ENCODE measurements at regions not wholly inside any gene's neighbourhood (a gene's known extent, or its start where the extent isn't known, plus 50 kb on each side); places are given as distances from the start of the nearest gene placed in this dataset.
"Not testable (repeated sequence)": the region's sequence is repeated elsewhere in the genome, so short reads cannot be mapped to it uniquely, and the experiment has no call there.

- no peak for DNase-seq (ENCODE audit: low read depth, low spot score)
Observed at GRCh38 chr2:57156231-57156924, 890.2 kb upstream of the VRK2 start.

GRCh38 chr2:57160976-57161375, 885.6 kb upstream of the VRK2 start:
- DNase-seq (ENCODE audit: low read depth, low spot score): no peak

GRCh38 chr2:57177176-57177575, 869.4 kb upstream of the VRK2 start:
- no peak for DNase-seq (ENCODE audit: low read depth, low spot score)

DNA sequence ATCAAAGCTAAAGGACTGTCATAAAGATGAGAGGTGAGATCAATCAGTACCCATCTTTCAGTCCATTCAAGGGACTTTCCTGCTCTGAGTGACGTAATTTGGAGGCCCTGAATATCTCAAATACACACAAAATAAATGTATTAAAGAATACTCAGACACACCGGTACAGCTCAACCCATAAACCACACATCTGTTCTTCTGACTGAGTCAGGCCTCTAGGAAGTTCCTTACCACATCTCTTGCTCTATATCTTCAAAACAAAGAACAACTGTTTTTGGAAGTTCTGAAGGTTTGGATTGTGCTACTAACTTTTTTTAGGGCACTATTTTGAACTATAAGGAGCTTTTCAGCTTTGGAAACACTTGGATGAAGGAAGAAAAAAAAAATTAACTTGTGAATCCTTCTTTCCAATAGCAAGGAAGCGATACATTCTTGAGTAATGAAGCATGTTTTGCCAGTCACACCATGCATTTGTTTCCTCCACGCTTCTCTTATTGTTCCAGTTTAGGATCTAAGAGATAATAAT, 866.5 kb upstream of the VRK2 start:
- DNase-seq (ENCODE audit: low read depth, low spot score): no peak

DNA sequence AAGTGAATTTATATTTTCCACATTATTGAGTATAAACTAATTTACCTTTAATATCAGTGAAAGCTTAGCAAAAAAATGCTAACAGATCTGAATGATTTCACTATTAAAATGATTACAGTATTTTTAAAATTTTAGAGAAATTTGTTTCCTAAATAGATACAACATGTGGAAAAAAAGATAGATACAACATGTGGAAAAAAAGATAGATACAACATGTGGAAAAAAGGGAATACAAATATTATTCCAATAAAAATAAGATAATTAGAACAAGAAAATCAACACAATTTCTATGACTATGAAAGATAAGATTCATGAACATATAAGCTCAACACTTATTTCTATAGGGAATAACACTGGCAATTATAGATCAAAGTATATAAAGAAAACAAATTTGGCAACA, 865.9 kb upstream of the VRK2 start:
- DNase-seq (ENCODE audit: low read depth, low spot score): no peak

- no peak for DNase-seq (ENCODE audit: low read depth, low spot score)
Observed at GRCh38 chr2:57181315-57182038, 865.1 kb upstream of the VRK2 start.

- no peak for DNase-seq (ENCODE audit: low read depth, low spot score)
Observed at GRCh38 chr2:57182916-57183315, 863.7 kb upstream of the VRK2 start.

DNA sequence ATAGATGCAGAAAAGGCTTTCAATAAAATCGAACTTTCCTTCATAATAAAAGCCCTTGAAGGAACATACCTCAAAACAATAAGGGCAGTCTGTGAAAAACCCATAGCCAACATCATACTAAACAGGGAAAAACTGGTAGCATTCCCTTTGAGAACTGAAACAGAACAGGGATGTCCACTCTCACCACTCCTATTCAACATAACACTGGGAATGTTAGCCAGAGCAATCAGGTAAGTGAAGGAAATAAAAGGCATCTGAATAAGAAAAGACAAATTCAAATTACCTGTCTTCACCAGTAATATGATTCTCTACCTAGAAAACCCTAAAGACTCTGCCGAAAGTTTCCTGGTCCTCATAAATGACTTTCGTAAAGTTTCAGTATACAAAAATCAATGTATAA, 861.0 kb upstream of the VRK2 start:
- no peak for DNase-seq (ENCODE audit: low read depth, low spot score)

DNA sequence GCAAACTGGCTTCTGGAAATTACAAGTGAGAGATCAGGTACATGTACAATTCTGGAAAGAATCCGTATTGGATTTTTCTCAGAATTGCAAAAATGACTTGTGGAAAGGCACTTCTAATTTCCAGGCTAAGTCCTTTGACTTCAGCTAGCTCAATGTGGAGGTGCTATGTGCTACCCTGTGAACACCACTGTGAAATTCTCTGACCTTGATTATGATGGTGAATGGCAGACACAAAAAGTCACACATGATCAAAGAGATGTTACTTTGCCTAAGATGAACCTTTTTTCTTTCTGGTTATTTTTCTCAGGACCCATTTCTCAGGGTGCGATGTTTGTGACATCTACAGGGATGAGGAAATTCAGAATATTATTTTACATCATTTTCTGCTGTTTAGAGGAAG, 856.6 kb upstream of the VRK2 start:
- no peak for DNase-seq (ENCODE audit: low read depth, low spot score)

DNA sequence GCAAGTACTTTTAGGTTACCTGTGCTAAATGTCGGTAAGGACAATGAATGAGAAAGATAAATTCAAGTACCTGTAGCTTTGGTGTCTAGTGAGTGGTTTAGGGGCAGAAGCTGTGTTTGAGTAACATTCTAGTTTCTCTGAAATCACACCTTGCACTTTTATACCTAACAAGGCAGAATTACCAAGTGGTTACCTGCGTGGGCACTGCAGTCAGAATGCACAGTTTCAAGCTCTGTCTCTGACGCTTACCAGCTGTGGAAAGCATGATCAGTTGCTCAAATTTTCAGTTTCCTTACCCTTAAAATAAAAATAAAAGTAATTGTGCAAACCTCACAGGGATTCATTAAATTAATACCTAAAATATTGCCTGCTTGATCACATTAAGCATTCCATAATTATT, 846.9 kb upstream of the VRK2 start:
- no peak for DNase-seq (ENCODE audit: low read depth, low spot score)

- no peak for DNase-seq (ENCODE audit: low read depth, low spot score)
Observed at GRCh38 chr2:57204364-57204763, 842.2 kb upstream of the VRK2 start.

DNA sequence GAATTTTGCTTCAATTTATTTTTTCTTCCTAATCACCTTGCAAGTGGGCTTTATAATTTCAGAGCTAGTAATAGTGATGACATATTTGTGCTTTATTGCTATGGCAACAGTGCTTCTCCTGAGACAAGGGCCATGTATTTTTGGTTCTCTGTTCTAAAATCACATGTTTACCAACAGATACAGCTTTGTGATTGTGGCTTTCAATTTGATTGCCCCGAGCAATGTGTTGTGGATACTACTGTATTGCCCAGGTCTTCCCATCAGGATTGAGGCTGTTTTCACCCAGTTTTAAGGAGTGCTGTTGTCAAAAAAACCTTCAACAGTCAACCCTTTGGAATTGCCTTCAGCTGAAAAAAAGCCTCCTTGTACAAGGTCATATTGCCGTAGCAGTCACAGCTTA, 841.4 kb upstream of the VRK2 start:
- no peak for DNase-seq (ENCODE audit: low read depth, low spot score)

DNA sequence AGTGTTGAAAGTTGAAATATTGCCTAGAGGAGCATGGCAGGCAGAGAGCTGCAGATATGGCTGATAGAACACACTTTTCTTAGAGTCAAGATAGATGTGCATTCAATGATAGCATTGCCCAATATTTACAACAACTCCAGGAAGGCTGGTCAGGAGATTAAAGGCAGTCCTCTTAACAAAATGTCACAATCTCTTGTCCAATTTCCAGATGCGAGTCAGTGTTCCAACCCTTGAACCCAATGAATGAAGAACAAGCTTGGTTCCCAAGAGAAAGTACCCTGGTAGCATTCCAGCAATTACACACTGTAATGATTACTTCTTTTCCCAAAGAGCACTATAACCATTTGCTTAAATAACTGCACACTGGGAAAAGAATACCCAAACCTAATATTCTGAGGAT, 839.4 kb upstream of the VRK2 start:
- no peak for DNase-seq (ENCODE audit: low read depth, low spot score)

DNA sequence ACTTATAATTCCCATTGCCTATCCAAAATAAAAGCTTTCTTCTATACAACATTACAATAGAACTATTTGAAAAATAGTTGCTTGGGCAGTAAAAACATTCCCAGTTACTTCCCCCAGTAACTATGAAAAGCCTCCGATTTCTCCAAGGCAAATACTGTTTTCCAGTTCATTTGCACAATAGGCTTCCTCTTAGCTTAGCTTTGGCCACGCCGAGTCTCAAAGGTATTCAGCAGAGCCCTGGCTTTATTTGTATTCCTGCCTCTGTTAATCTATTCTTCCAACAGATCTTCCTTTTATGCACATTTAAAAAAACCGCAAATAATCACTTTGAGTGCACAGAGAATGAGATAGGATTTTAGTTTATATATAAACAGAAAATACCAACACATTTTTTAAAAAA, 836.8 kb upstream of the VRK2 start:
- no peak for DNase-seq (ENCODE audit: low read depth, low spot score)

GRCh38 chr2:57210855-57211254, 835.8 kb upstream of the VRK2 start:
- DNase-seq (ENCODE audit: low read depth, low spot score): no peak

GRCh38 chr2:57217013-57217412, 829.6 kb upstream of the VRK2 start:
- DNase-seq (ENCODE audit: low read depth, low spot score): no peak

DNA sequence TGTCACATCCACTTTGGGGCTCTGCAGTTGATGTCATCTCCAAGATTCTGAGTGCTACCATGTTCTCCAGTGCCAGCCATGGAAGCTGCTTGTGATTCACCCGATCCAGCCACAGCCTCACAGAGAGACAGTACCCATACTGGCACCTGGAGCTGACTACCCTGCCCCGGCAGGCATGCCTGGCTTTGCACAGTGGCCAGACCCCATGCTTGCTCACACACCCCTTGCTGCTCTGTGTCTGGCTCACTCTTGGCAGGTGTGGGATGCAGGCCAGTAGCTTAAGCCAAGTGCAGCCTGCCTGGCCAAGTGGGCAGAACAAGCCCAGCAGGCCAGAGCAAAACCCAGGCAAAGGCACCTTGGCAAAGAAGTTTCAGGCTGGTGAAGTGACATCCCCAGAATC, 828.4 kb upstream of the VRK2 start:
- no peak for DNase-seq (ENCODE audit: low read depth, low spot score)

DNA sequence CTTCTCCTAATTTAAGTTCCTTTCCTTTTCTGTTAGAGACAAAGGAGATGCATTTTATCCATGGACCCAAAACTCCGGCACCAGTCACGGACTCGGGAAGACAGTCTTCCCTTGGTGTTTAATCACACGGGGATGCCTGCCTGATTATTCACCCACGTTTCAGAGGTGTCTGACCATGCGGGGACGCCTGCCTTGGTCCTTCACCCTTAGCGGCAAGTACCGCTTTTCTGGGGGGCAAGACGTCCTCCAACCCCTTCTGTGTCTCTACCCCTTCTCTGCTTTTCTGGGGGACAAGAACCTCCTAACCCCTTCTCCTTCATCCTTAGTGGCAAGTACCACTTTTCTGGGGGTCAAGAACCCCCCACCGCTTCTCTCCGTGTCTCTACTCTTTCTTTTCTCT, 816.9 kb upstream of the VRK2 start:
- DNase-seq (ENCODE audit: low read depth, low spot score): not testable (repeated sequence)

DNA sequence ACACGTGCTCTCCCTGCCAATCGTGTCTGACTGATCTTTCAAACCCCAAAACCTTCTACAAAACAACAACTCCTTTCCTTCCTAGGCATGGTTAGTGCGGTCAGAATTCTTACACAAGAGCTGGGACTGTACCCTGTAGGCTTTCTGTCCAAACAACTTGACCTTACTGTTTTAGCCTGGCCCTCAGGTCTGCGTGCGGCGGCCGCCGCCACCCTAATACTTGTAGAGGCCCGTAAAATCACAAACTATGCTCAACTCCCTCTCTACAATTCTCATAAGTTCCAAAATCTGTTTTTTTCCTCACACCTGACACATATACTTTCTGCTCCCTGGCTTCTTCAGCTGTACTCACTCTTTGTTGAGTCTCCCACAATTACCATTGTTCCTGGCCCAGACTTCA, 814.3 kb upstream of the VRK2 start:
- DNase-seq (ENCODE audit: low read depth, low spot score): not testable (repeated sequence)

- DNase-seq (ENCODE audit: low read depth, low spot score): not testable (repeated sequence)
Observed at GRCh38 chr2:57251495-57251894, 795.1 kb upstream of the VRK2 start.

- DNase-seq (ENCODE audit: low read depth, low spot score): not testable (repeated sequence)
Observed at GRCh38 chr2:57276408-57276807, 770.2 kb upstream of the VRK2 start.

GRCh38 chr2:57278451-57278850, 768.2 kb upstream of the VRK2 start:
- no peak for DNase-seq (ENCODE audit: low read depth, low spot score)

GRCh38 chr2:57291209-57291608, 755.4 kb upstream of the VRK2 start:
- DNase-seq (ENCODE audit: low read depth, low spot score): no peak
